K562 (cell line): ENCODE measurements at regions not wholly inside any gene's neighbourhood (a gene's known extent, or its start where the extent isn't known, plus 50 kb on each side); places are given as distances from the start of the nearest gene placed in this dataset.
A peak's percentile ranks its signal among the peaks of the same experiment; 100 is the strongest.

Experiments used
- ATAC-seq: fragments of 200-7000 bp; cut with Tn5 transposase; 3 replicates; pipeline ENCODE4 v1.9.1; 2020; ENCODE audit warnings: moderate library complexity
- BruUV-seq: library from RNA; stranded (reverse); fragments of 400-500 nt; replicated peaks from 2 replicates; lab custom pipeline; 2021; lab: Mats Ljungman, UMichigan
- CTCF ChIA-PET: fragments of 300-600 bp; formaldehyde crosslinking; extraction: SDS; loops from one replicate; lab custom pipeline; 2021; ENCODE audit warnings: low intra/inter-chr PET ratio; lab: Yijun Ruan, JAX
- POLR2A ChIA-PET: fragments of 300-600, 350-650 bp; sonication (Branson Sonifier 250); formaldehyde crosslinking; extraction: SDS; loops from one replicate; lab custom pipeline; 2021; ENCODE audit warnings: antibody characterized with exemption, inconsistent platforms; lab: Yijun Ruan, JAX
- DNase-seq, 4 experiments: peaks; one replicate each; pipeline versions ENCODE4 v3.0.0 to v3.0.0-alpha.2; 2011 to 2018; ENCODE audit warnings: low spot score in 3 of 4, mixed read lengths in 3 of 4; ENCODE audit errors: extremely low read depth in 1 of 4
- FAIRE-seq: peaks from 2 replicates; lab custom pipeline; 2011; peaks lifted over from hg19 to GRCh38; lab: Jason Lieb, UNC
- H2AFZ ChIP-seq: 2 replicates; pipeline ENCODE4 v1.6.0; 2011; ENCODE audit warnings: low read depth, low read length, control low read depth, inconsistent platforms
- H3K27ac ChIP-seq: fragments of 200-600 bp; 3 replicates; pipeline ENCODE4 v1.8.0; 2011; ENCODE audit warnings: low read depth, mild to moderate bottlenecking, control low read depth, inconsistent platforms, low read length, moderate library complexity, mixed read lengths; ENCODE audit errors: extremely low read depth
- H3K27me3 ChIP-seq, 2 experiments: fragments of 300-600 bp in 1 of 2; 2 replicates in 1 of 2; 3 replicates in 1 of 2; pipeline versions ENCODE4 v1.6.0 to v1.8.0; 2011; ENCODE audit warnings: inconsistent platforms in 2 of 2, low read length in 2 of 2, mild to moderate bottlenecking in 1 of 2, mixed read lengths in 1 of 2, moderate library complexity in 1 of 2; ENCODE audit not compliant: control insufficient read depth in 2 of 2, insufficient read depth in 2 of 2
- H3K36me3 ChIP-seq: fragments of 300-600 bp; 3 replicates; pipeline ENCODE4 v1.8.0; 2011; ENCODE audit warnings: mild to moderate bottlenecking, low read length, inconsistent platforms; ENCODE audit not compliant: control insufficient read depth, insufficient read depth
- H3K4me1 ChIP-seq, 2 experiments: fragments of 200-600 bp in 1 of 2; replicated peaks in 1 of 2; 2 replicates in 1 of 2; 3 replicates in 1 of 2; pipeline versions ENCODE4 v1.5.1 to v1.8.0; 2011; ENCODE audit warnings: inconsistent platforms in 2 of 2, low read length in 2 of 2, mild to moderate bottlenecking in 1 of 2, mixed read lengths in 1 of 2, moderate library complexity in 1 of 2; ENCODE audit not compliant: control insufficient read depth in 2 of 2, insufficient read depth in 2 of 2
- H3K4me2 ChIP-seq: 2 replicates; pipeline ENCODE4 v1.6.1; 2011; ENCODE audit warnings: low read length, control low read depth, inconsistent platforms, mixed read lengths; ENCODE audit not compliant: insufficient read depth
- H3K4me3 ChIP-seq: fragments of 200-600 bp; sonication (generic), shearing (Covaris generic); 2 replicates; pipeline ENCODE4 v1.5.1; 2016; ENCODE audit warnings: control low read depth, inconsistent platforms
- H3K79me2 ChIP-seq: fragments of 200-600 bp; 3 replicates; pipeline ENCODE4 v1.8.0; 2011; ENCODE audit warnings: low read length, inconsistent platforms; ENCODE audit not compliant: control insufficient read depth, insufficient read depth
- H3K9ac ChIP-seq, 2 experiments: 2 replicates each; pipeline versions ENCODE4 v1.6.0 to v1.6.1; 2011; ENCODE audit warnings: low read depth in 2 of 2, low read length in 2 of 2, control low read depth in 1 of 2, inconsistent platforms in 1 of 2, mild to moderate bottlenecking in 1 of 2, mixed read lengths in 1 of 2; ENCODE audit not compliant: insufficient read depth in 1 of 2
- H3K9me1 ChIP-seq: one replicate; pipeline ENCODE4 v1.6.0; 2011; ENCODE audit warnings: inconsistent platforms, mild to moderate bottlenecking, low read length, moderate library complexity; ENCODE audit not compliant: control insufficient read depth, insufficient read depth
- H3K9me3 ChIP-seq: replicated peaks from 2 replicates; pipeline ENCODE4 v1.5.1; 2011; ENCODE audit warnings: low read depth, low read length, inconsistent platforms; ENCODE audit not compliant: control insufficient read depth, insufficient read depth
- H4K20me1 ChIP-seq: replicated peaks from 2 replicates; pipeline ENCODE4 v1.6.1; 2011; ENCODE audit warnings: low read length, inconsistent platforms, mixed read lengths; ENCODE audit not compliant: control insufficient read depth, insufficient read depth
- BRF1 ChIP-seq: IDR thresholded peaks from 3 replicates; pipeline ENCODE4 v1.6.1; 2011; ENCODE audit warnings: borderline replicate concordance, mild to moderate bottlenecking; ENCODE audit not compliant: insufficient read length; ENCODE audit errors: extremely low read depth
- DMBX1 ChIP-seq: fragments of 250-450 bp; sonication (Bioruptor Pico); IDR thresholded peaks from 2 replicates; pipeline ENCODE4 v1.8.0; 2022; ENCODE audit warnings: inconsistent platforms, mild to moderate bottlenecking, moderate library complexity, borderline replicate concordance
- FOXK2 ChIP-seq, 2 experiments: fragments of 450-650 bp; IDR thresholded peaks in 1 of 2; conservative IDR thresholded peaks in 1 of 2; 2 replicates each; pipeline ENCODE4 v1.6.1; 2016; ENCODE audit warnings: low read depth in 2 of 2, mild to moderate bottlenecking in 1 of 2
- HNRNPLL ChIP-seq: fragments of 200-400 bp; formaldehyde crosslinking; IDR thresholded peaks from 2 replicates; pipeline ENCODE4 v1.6.1; 2017; ENCODE audit warnings: low read length, low read depth, mild to moderate bottlenecking; ENCODE audit not compliant: poor library complexity, severe bottlenecking
- MNT ChIP-seq, 2 experiments: fragments of 450-650 bp; conservative IDR thresholded peaks; 2 replicates each; pipeline ENCODE4 v1.6.1; 2017; ENCODE audit warnings: mild to moderate bottlenecking in 2 of 2, moderate library complexity in 2 of 2
- NFYB ChIP-seq: IDR thresholded peaks from 2 replicates; pipeline ENCODE4 v1.6.1; 2011; ENCODE audit warnings: mild to moderate bottlenecking, moderate library complexity; ENCODE audit not compliant: insufficient read length; ENCODE audit errors: extremely low read depth
- POLR2H ChIP-seq: IDR thresholded peaks from 2 replicates; pipeline ENCODE4 v1.6.1; 2016; ENCODE audit warnings: missing genetic modification characterization, low read depth, mild to moderate bottlenecking, control low read depth, missing compliant biosample characterization, moderate library complexity
- RFX1 ChIP-seq: fragments of 450-650 bp; IDR thresholded peaks from 2 replicates; pipeline ENCODE4 v1.6.1; 2016; ENCODE audit warnings: mild to moderate bottlenecking, moderate library complexity
- RUNX1 ChIP-seq: sonication (generic); IDR thresholded peaks from 2 replicates; pipeline ENCODE4 v1.6.1; 2016; ENCODE audit warnings: antibody characterized with exemption, low read depth
- SAFB ChIP-seq: fragments of 200-400 bp; formaldehyde crosslinking; IDR thresholded peaks from 2 replicates; pipeline ENCODE4 v1.6.1; 2017; ENCODE audit warnings: low read depth, low read length, borderline replicate concordance
- SIRT6 ChIP-seq: IDR thresholded peaks from one replicate; pipeline ENCODE4 v1.6.1; 2012; ENCODE audit warnings: low read depth, mild to moderate bottlenecking, control low read depth, inconsistent platforms, low read length, moderate library complexity
- SNIP1 ChIP-seq: fragments of 450-650 bp; IDR thresholded peaks from 2 replicates; pipeline ENCODE4 v1.7.1; 2017; ENCODE audit warnings: low read depth, mild to moderate bottlenecking
- WGBS: fragments of 100-300 bp; shearing (Covaris generic); methylation state at CpG from one replicate; pipeline ENCODE4 v1.1.6; 2016; ENCODE audit warnings: low coverage, mixed read lengths; ENCODE audit not compliant: insufficient coverage; ENCODE audit errors: missing lambda C conversion rate; 5-methylcytosine and 5-hydroxymethylcytosine counted together
- in situ Hi-C: fragments of 300-500 bp; cut with MboI; formaldehyde crosslinking; loops from 4 replicates; pipeline ENCODE4 v1.15.0; 2018; ENCODE audit warnings: inconsistent platforms, mixed read lengths
- intact Hi-C: fragments of 100-400 bp; cut with micrococcal nuclease; formaldehyde crosslinking; loops from 2 replicates; pipeline ENCODE4 v1.14.2; 2022

GRCh38 chr20:17014217-17014616, 212.6 kb upstream of the PCSK2 start:
- H3K4me1 ChIP-seq = no peaks in the 10 kb centered on the region
- FAIRE-seq = no peak
- H2AFZ ChIP-seq = no peak overlapping the region
- POLR2A ChIA-PET = no interaction called here
- 0% methylated on average over 5 of the region's 5 CpGs for WGBS
- H3K27ac ChIP-seq = no peak overlapping the region
- TF ChIP-seq NFYB (no peak), SAFB (no peak), RFX1 (peak; percentile 56), DMBX1 (CRISPR knock-in tag) (no peak)
- CTCF ChIA-PET = no interaction called here
- H4K20me1 ChIP-seq = no peaks in the 10 kb centered on the region
- DNase-seq = no peak
- no peaks in the 10 kb centered on the region for H3K9me1 ChIP-seq
- intact Hi-C loops (no loop called here), in situ Hi-C loops (no loop called here)
- no peak overlapping the region for H3K9ac ChIP-seq
- no peaks in the 10 kb centered on the region for H3K36me3 ChIP-seq
- no peak overlapping the region for H3K4me3 ChIP-seq
- H3K9me3 ChIP-seq = no peaks in the 10 kb centered on the region
- no peaks in the 10 kb centered on the region for H3K27me3 ChIP-seq
- BruUV-seq = no TSS peak
- H3K4me2 ChIP-seq = no peak overlapping the region
- no peak for ATAC-seq
- H3K79me2 ChIP-seq = no peaks in the 10 kb centered on the region

GRCh38 chr20:17014756-17015366, 212.0 kb upstream of the PCSK2 start:
- POLR2A ChIA-PET = no interaction called here
- no peak for DNase-seq
- no peaks in the 10 kb centered on the region for H3K4me1 ChIP-seq
- H3K79me2 ChIP-seq = no peaks in the 10 kb centered on the region
- FAIRE-seq = no peak
- H3K4me2 ChIP-seq = no peak overlapping the region
- H3K9ac ChIP-seq = no peak overlapping the region
- no peaks in the 10 kb centered on the region for H3K27me3 ChIP-seq
- no peak overlapping the region for H2AFZ ChIP-seq
- no peak for ATAC-seq
- BruUV-seq = no TSS peak
- H3K27ac ChIP-seq = no peak overlapping the region
- 3% methylated on average over 4 of the region's 4 CpGs for WGBS
- no peaks in the 10 kb centered on the region for H3K9me1 ChIP-seq
- no peak for TF ChIP-seq SIRT6
- TF ChIP-seq SNIP1 = no peak
- TF ChIP-seq BRF1 = no peak
- TF ChIP-seq MNT (conservative IDR thresholded peaks at IDR 0.05) = no peak
- no peak for TF ChIP-seq RUNX1
- no peak for TF ChIP-seq HNRNPLL
- TF ChIP-seq POLR2H (tag) = no peak
- no peak for TF ChIP-seq FOXK2 (conservative IDR thresholded peaks at IDR 0.05 in 1 of 2, IDR thresholded peaks at IDR 0.05 in 1 of 2; ENCODE audit: low read depth in 2 of 2)
- in situ Hi-C loops (no loop called here), intact Hi-C loops (no loop called here)
- no peak overlapping the region for H3K4me3 ChIP-seq
- H4K20me1 ChIP-seq = no peaks in the 10 kb centered on the region
- no peaks in the 10 kb centered on the region for H3K36me3 ChIP-seq
- CTCF ChIA-PET = no interaction called here
- no peaks in the 10 kb centered on the region for H3K9me3 ChIP-seq
